ENCODE measurements at regions not wholly inside any gene's neighbourhood (a gene's known extent, or its start where the extent isn't known, plus 50 kb on each side); places are given as distances from the start of the nearest gene placed in this dataset.

- no peak for ATAC-seq
- no peak for TF ChIP-seq SNAI2 (CRISPR knock-in tag; IDR thresholded peaks at IDR 0.05)
- no peak for TF ChIP-seq POU6F1 (CRISPR knock-in tag; IDR thresholded peaks at IDR 0.05; ENCODE audit: borderline replicate concordance, low read depth)
- TF ChIP-seq ZC3H10 (CRISPR knock-in tag; IDR thresholded peaks at IDR 0.05) = no peak
- TF ChIP-seq, protein P1, sequence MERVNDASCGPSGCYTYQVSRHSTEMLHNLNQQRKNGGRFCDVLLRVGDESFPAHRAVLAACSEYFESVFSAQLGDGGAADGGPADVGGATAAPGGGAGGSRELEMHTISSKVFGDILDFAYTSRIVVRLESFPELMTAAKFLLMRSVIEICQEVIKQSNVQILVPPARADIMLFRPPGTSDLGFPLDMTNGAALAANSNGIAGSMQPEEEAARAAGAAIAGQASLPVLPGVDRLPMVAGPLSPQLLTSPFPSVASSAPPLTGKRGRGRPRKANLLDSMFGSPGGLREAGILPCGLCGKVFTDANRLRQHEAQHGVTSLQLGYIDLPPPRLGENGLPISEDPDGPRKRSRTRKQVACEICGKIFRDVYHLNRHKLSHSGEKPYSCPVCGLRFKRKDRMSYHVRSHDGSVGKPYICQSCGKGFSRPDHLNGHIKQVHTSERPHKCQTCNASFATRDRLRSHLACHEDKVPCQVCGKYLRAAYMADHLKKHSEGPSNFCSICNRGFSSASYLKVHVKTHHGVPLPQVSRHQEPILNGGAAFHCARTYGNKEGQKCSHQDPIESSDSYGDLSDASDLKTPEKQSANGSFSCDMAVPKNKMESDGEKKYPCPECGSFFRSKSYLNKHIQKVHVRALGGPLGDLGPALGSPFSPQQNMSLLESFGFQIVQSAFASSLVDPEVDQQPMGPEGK (CRISPR knock-in tag; IDR thresholded peaks at IDR 0.05; ENCODE audit: borderline replicate concordance) = no peak
- no peak for TF ChIP-seq ARNTL (CRISPR knock-in tag; IDR thresholded peaks at IDR 0.05; ENCODE audit: borderline replicate concordance, low read depth)
- no peak for TF ChIP-seq TCF4 (CRISPR knock-in tag; IDR thresholded peaks at IDR 0.05; ENCODE audit: borderline replicate concordance)
- no peak for TF ChIP-seq CSDC2 (CRISPR knock-in tag; IDR thresholded peaks at IDR 0.05)
- no peak for TF ChIP-seq OSR1 (CRISPR knock-in tag; IDR thresholded peaks at IDR 0.05)
Measured at GRCh38 chr21:15586752-15587427, 142.9 kb upstream of the USP25 start.

GRCh38 chr21:15592271-15592860 lies 137.4 kb upstream of the USP25 start:
- ATAC-seq = peak; percentile 66; the same call in 2 of the 3 replicates
- TF ChIP-seq TSHZ2 (CRISPR knock-in tag; IDR thresholded peaks at IDR 0.05) (no peak), TOX (CRISPR knock-in tag; IDR thresholded peaks at IDR 0.05; ENCODE audit: borderline replicate concordance) (no peak), ZFP3 (CRISPR knock-in tag; IDR thresholded peaks at IDR 0.05) (no peak), ZNF8 (CRISPR knock-in tag; IDR thresholded peaks at IDR 0.05) (no peak), SNAI2 (CRISPR knock-in tag; IDR thresholded peaks at IDR 0.05) (no peak), ARNTL (CRISPR knock-in tag; IDR thresholded peaks at IDR 0.05; ENCODE audit: borderline replicate concordance, low read depth) (no peak), TCF4 (CRISPR knock-in tag; IDR thresholded peaks at IDR 0.05; ENCODE audit: borderline replicate concordance) (no peak), PPARA (CRISPR knock-in tag; IDR thresholded peaks at IDR 0.05; ENCODE audit: borderline replicate concordance) (no peak), RARB (CRISPR knock-in tag; IDR thresholded peaks at IDR 0.05) (no peak), OSR1 (CRISPR knock-in tag; IDR thresholded peaks at IDR 0.05) (no peak), CSRNP3 (CRISPR knock-in tag; IDR thresholded peaks at IDR 0.05) (no peak)
- TF ChIP-seq, protein P2, sequence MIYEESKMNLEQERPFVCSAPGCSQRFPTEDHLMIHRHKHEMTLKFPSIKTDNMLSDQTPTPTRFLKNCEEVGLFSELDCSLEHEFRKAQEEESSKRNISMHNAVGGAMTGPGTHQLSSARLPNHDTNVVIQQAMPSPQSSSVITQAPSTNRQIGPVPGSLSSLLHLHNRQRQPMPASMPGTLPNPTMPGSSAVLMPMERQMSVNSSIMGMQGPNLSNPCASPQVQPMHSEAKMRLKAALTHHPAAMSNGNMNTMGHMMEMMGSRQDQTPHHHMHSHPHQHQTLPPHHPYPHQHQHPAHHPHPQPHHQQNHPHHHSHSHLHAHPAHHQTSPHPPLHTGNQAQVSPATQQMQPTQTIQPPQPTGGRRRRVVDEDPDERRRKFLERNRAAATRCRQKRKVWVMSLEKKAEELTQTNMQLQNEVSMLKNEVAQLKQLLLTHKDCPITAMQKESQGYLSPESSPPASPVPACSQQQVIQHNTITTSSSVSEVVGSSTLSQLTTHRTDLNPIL (CRISPR knock-in tag; IDR thresholded peaks at IDR 0.05; ENCODE audit: low read depth) = no peak

GRCh38 chr21:15592957-15593356 lies 136.8 kb upstream of the USP25 start:
- ATAC-seq = no peak
- TF ChIP-seq TOX (CRISPR knock-in tag; IDR thresholded peaks at IDR 0.05; ENCODE audit: borderline replicate concordance) (no peak), SNAI2 (CRISPR knock-in tag; IDR thresholded peaks at IDR 0.05) (no peak), ARNTL (CRISPR knock-in tag; IDR thresholded peaks at IDR 0.05; ENCODE audit: borderline replicate concordance, low read depth) (no peak), ZNF565 (CRISPR knock-in tag; conservative IDR thresholded peaks at IDR 0.05; ENCODE audit: low read depth) (no peak), OSR1 (CRISPR knock-in tag; IDR thresholded peaks at IDR 0.05) (no peak), RARB (CRISPR knock-in tag; IDR thresholded peaks at IDR 0.05) (no peak), ZNF70 (CRISPR knock-in tag; IDR thresholded peaks at IDR 0.05) (no peak), TCF4 (CRISPR knock-in tag; IDR thresholded peaks at IDR 0.05; ENCODE audit: borderline replicate concordance) (no peak), GLIS3 (CRISPR knock-in tag; IDR thresholded peaks at IDR 0.05) (no peak)
- TF ChIP-seq, protein P2 (CRISPR knock-in tag; IDR thresholded peaks at IDR 0.05; ENCODE audit: low read depth) = no peak

Data from SK-N-SH treated with all-trans-retinoic acid at 6 μM for 48 hours (cell line).